BE2C (cell line): ENCODE measurements at regions not wholly inside any gene's neighbourhood (a gene's known extent, or its start where the extent isn't known, plus 50 kb on each side); places are given as distances from the start of the nearest gene placed in this dataset.

ENCODE experiments used
- DNase-seq: peaks from one replicate; pipeline ENCODE4 v3.0.0-alpha.2; 2020
- H3K27me3 ChIP-seq: fragments of 250-450 bp; sonication (Bioruptor Pico); 2 replicates; pipeline ENCODE4 v1.5.1; 2020; ENCODE audit warnings: mild to moderate bottlenecking
- H3K36me3 ChIP-seq: fragments of 250-450 bp; sonication (Bioruptor Pico); 2 replicates; pipeline ENCODE4 v1.5.1; 2020; ENCODE audit warnings: mild to moderate bottlenecking
- H3K4me1 ChIP-seq: fragments of 250-450 bp; sonication (Bioruptor Pico); 2 replicates; pipeline ENCODE4 v1.5.1; 2020
- H3K4me3 ChIP-seq: 2 replicates; pipeline ENCODE4 v1.5.1; 2011; ENCODE audit warnings: low read depth, low read length
- H3K9me3 ChIP-seq: fragments of 250-450 bp; sonication (Bioruptor Pico); 2 replicates; pipeline ENCODE4 v1.5.1; 2020
- CTCF ChIP-seq: IDR thresholded peaks from 2 replicates; pipeline ENCODE4 v1.5.1; 2012; ENCODE audit warnings: mild to moderate bottlenecking, low read depth, low read length

- no peaks in the 10 kb centered on the region for H3K27me3 ChIP-seq
- no peak for TF ChIP-seq CTCF
- H3K9me3 ChIP-seq: no peaks in the 10 kb centered on the region
- no peaks in the 10 kb centered on the region for H3K36me3 ChIP-seq
- no peak overlapping the region for H3K4me3 ChIP-seq
- DNase-seq: no peak
- no peaks in the 10 kb centered on the region for H3K4me1 ChIP-seq
These were observed 111.6 kb upstream of the GPRIN3 start for GRCh38 chr4:89419111-89419695.

- H3K36me3 ChIP-seq: no peaks in the 10 kb centered on the region
- no peaks in the 10 kb centered on the region for H3K27me3 ChIP-seq
These were observed 109.4 kb upstream of the GPRIN3 start for GRCh38 chr4:89416960-89417359.

GRCh38 chr4:89413518-89413917 lies 105.9 kb upstream of the GPRIN3 start:
- no peak for TF ChIP-seq CTCF
- H3K4me1 ChIP-seq: no peaks in the 10 kb centered on the region
- 0 out of 2 replicates have a peak, but pooled peaks cover 3% of the 10 kb centered on the region for H3K27me3 ChIP-seq
- H3K9me3 ChIP-seq: no peaks in the 10 kb centered on the region
- DNase-seq: no peak
- H3K36me3 ChIP-seq: no peaks in the 10 kb centered on the region
- no peak overlapping the region for H3K4me3 ChIP-seq

More at GRCh38 chr4:89416960-89417359, 109.4 kb upstream of the GPRIN3 start:
- TF ChIP-seq CTCF: no peak
- H3K4me1 ChIP-seq: no peaks in the 10 kb centered on the region
- no peak for DNase-seq
- no peaks in the 10 kb centered on the region for H3K9me3 ChIP-seq
- H3K4me3 ChIP-seq: no peak overlapping the region

GRCh38 chr4:89411539-89412309 lies 104.1 kb upstream of the GPRIN3 start:
- Histone ChIP-seq H3K9me3 (no peaks in the 10 kb centered on the region), H3K4me3 (no peak overlapping the region), H3K27me3 (0 out of 2 replicates have a peak, but pooled peaks cover 3% of the 10 kb centered on the region), H3K4me1 (no peaks in the 10 kb centered on the region), H3K36me3 (no peaks in the 10 kb centered on the region)
- TF ChIP-seq CTCF: no peak
- no peak for DNase-seq

GRCh38 chr4:89410687-89411086 lies 103.1 kb upstream of the GPRIN3 start:
- no peak for DNase-seq
- no peak for TF ChIP-seq CTCF
- Histone ChIP-seq H3K27me3 (0 out of 2 replicates have a peak, but pooled peaks cover 3% of the 10 kb centered on the region), H3K4me3 (no peak overlapping the region), H3K36me3 (no peaks in the 10 kb centered on the region), H3K4me1 (no peaks in the 10 kb centered on the region), H3K9me3 (no peaks in the 10 kb centered on the region)

- DNase-seq: no peak
- Histone ChIP-seq H3K36me3 (no peaks in the 10 kb centered on the region), H3K27me3 (no peaks in the 10 kb centered on the region), H3K9me3 (no peaks in the 10 kb centered on the region), H3K4me3 (no peak overlapping the region), H3K4me1 (no peaks in the 10 kb centered on the region)
- no peak for TF ChIP-seq CTCF
These were observed 96.9 kb upstream of the GPRIN3 start for GRCh38 chr4:89404530-89404929.
